ENCODE measurements at regions not wholly inside any gene's neighbourhood (a gene's known extent, or its start where the extent isn't known, plus 50 kb on each side); places are given as distances from the start of the nearest gene placed in this dataset.

GRCh38 chr6:78583079-78583478 is 284.3 kb upstream of the IRAK1BP1 start:
- TF ChIP-seq POLR2A (IDR thresholded peaks at IDR 0.05; ENCODE audit: low read depth, low read length): no peak
- TF ChIP-seq POLR2AphosphoS5 (IDR thresholded peaks at IDR 0.05; ENCODE audit: low read depth, low read length): no peak
- no peak for TF ChIP-seq PAX5 (IDR thresholded peaks at IDR 0.05; ENCODE audit: insufficient read depth, low read length, severe bottlenecking)
- TF ChIP-seq SPI1 (IDR thresholded peaks at IDR 0.05; ENCODE audit: low read depth, low read length): no peak
- no peak for TF ChIP-seq TAF1 (IDR thresholded peaks at IDR 0.05; ENCODE audit: low read depth, low read length)
